Activated T-helper 9 cell treated with anti-CD3 and anti-CD28 coated beads, Interleukin-2, amount 50 U/mL, for 16 hours (primary cell): ENCODE measurements at regions not wholly inside any gene's neighbourhood (a gene's known extent, or its start where the extent isn't known, plus 50 kb on each side); places are given as distances from the start of the nearest gene placed in this dataset.

Experiments
- DNase-seq: peaks from one replicate; pipeline ENCODE4 v3.0.0-alpha.2; 2020; ENCODE audit warnings: low read depth

DNA sequence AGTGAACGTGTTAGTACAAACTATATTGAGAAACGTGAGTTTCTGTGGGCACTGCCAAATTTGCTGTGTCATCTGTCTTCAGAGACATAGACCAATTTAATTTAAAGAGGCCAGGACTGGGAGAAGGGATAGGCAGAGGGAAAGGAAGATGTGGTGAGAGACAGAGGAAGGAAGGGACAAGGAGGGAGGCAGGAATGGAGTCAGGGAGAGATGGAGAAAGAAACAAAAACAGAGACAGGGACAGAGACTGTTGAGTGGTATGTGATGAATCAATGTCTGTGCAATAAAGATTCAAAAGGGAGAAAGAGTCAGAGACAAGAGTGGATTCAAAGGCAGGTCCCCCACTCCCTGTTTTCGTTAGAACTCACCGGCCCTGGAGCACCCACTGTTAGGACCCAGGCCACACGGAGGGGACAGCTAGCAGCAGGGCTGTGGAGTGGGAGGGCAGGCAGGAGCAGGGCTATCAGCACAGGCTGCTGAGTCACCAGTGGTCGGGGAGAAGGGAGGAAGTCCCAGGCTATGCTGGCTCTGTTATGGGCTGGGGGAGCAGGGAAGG lies 51.6 kb upstream of the CHD6 start:
- DNase-seq: no peak

DNA sequence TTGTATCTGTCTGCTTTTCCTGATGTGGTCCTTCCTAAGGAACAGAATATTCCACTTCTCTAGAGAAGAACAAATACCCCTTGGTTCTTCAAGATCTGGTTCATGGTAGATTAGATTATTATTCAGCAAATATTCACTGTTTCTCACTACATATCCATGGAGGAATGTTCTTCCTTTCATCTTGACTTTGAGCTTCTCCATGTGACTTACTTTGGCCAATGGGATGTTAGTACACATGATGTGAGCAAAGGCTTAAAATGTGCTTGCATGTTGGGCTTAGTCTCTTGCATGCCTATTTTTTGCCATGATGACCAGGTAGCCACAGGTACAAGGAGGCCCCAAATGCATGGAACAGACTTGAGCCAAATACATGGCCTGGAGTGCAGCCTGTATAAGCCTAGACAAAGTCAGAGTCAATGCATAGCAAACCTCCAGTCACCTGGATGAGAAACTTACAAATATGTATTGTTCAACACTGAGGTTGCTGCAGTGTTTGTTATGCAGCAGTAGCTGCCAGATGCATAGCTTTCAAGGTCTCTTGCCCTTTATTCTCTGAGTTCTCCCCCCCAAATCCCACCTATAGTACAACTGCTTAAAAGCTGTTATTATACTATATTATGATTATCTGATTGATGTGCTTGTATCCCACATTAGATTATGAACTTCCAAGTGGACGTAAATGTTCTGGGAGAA lies 50.0 kb upstream of the CHD6 start:
- no peak for DNase-seq
